ENCODE measurements at regions not wholly inside any gene's neighbourhood (a gene's known extent, or its start where the extent isn't known, plus 50 kb on each side); places are given as distances from the start of the nearest gene placed in this dataset.

DNA sequence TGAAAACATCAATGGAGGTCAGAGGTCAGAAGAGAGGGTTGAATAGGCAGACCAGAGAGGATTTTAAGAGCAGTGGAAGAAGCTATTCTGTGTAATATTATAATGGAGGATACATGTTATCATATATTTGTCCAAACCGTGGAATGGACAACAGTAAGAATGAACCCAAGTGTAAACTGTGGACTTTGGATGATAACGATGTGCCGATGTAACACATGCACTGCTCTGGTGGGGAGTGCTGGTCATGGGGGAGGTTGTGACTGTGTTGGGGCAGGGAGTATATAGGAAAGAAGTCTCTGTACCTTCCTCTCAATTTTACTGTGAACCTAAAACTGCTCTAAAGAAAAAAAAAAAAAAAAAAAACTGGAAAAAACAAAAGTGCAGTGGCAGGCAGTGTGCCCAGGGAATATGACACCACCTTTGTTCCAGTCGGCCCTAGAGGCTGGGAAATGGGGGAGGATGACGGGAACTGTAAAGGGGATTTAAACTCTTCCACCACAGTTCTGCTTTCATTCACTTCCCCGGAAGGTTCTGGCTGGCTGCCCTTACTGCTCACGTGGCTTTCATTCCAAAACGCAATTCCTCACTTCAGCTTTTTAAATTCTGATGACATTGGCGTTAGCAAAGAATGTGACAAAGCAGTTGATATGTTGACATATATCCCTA is 113.7 kb upstream of the ANKRD1 start:
- TF ChIP-seq, protein P1, sequence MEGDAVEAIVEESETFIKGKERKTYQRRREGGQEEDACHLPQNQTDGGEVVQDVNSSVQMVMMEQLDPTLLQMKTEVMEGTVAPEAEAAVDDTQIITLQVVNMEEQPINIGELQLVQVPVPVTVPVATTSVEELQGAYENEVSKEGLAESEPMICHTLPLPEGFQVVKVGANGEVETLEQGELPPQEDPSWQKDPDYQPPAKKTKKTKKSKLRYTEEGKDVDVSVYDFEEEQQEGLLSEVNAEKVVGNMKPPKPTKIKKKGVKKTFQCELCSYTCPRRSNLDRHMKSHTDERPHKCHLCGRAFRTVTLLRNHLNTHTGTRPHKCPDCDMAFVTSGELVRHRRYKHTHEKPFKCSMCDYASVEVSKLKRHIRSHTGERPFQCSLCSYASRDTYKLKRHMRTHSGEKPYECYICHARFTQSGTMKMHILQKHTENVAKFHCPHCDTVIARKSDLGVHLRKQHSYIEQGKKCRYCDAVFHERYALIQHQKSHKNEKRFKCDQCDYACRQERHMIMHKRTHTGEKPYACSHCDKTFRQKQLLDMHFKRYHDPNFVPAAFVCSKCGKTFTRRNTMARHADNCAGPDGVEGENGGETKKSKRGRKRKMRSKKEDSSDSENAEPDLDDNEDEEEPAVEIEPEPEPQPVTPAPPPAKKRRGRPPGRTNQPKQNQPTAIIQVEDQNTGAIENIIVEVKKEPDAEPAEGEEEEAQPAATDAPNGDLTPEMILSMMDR (IDR thresholded peaks at IDR 0.05; ENCODE audit: low read length) = no peak
- no peak for TF ChIP-seq EZH2 (optimal IDR thresholded peaks at IDR 0.05; ENCODE audit: low read depth, low read length)
